Endothelial cell of umbilical vein (primary cell): ENCODE measurements at regions not wholly inside any gene's neighbourhood (a gene's known extent, or its start where the extent isn't known, plus 50 kb on each side); places are given as distances from the start of the nearest gene placed in this dataset.

Source experiments
- BruUV-seq: library from RNA; stranded (reverse); fragments of 400-500 nt; replicated peaks from 2 replicates; lab custom pipeline; 2021; lab: Mats Ljungman, UMichigan
- CTCF ChIA-PET: fragments of 300-600, 350-600 bp; sonication (Branson Sonifier 250); formaldehyde crosslinking; loops from one replicate; lab custom pipeline; 2021; ENCODE audit warnings: antibody characterized with exemption, inconsistent platforms; lab: Charles Lee
- POLR2A ChIA-PET: fragments of 300-600, 350-600 bp; sonication (Branson Sonifier 250); formaldehyde crosslinking; loops from one replicate; lab custom pipeline; 2021; ENCODE audit warnings: antibody characterized with exemption, inconsistent platforms; lab: Charles Lee
- DNase-seq: peaks from one replicate; pipeline ENCODE4 v3.0.0-alpha.2; 2011; ENCODE audit warnings: low read depth, low spot score
- FAIRE-seq: peaks from 2 replicates; lab custom pipeline; 2011; peaks lifted over from hg19 to GRCh38; lab: Jason Lieb, UNC
- H2AFZ ChIP-seq: 2 replicates; pipeline ENCODE4 v1.6.0; 2012; ENCODE audit warnings: low read depth, low read length, control low read depth, inconsistent platforms
- H3K27ac ChIP-seq: 2 replicates; pipeline ENCODE4 v1.5.1; 2011; ENCODE audit warnings: low read depth, mild to moderate bottlenecking, control low read depth, low read length, moderate library complexity; ENCODE audit not compliant: insufficient read depth
- H3K27me3 ChIP-seq, 2 experiments: 2 replicates each; pipeline versions ENCODE4 v1.6.0 to v1.6.1; 2011; ENCODE audit warnings: low read length in 2 of 2, mixed read lengths in 1 of 2; ENCODE audit not compliant: control insufficient read depth in 2 of 2, insufficient read depth in 2 of 2
- H3K36me3 ChIP-seq, 2 experiments: 2 replicates in 1 of 2; 3 replicates in 1 of 2; pipeline ENCODE4 v1.5.1; 2011; ENCODE audit warnings: low read length in 2 of 2, mild to moderate bottlenecking in 1 of 2, moderate library complexity in 1 of 2; ENCODE audit not compliant: control insufficient read depth in 2 of 2, insufficient read depth in 2 of 2; ENCODE audit errors: extremely low read depth in 1 of 2
- H3K4me1 ChIP-seq: 3 replicates; pipeline ENCODE4 v1.5.1; 2011; ENCODE audit warnings: mild to moderate bottlenecking, low read length; ENCODE audit not compliant: control insufficient read depth, insufficient read depth; ENCODE audit errors: extremely low read depth
- H3K4me2 ChIP-seq: 2 replicates; pipeline ENCODE4 v1.6.1; 2011; ENCODE audit warnings: low read length, control low read depth, mixed read lengths; ENCODE audit not compliant: insufficient read depth
- H3K4me3 ChIP-seq, 3 experiments: fragments of 200-600 bp in 1 of 3; sonication (generic), shearing (Covaris generic) in 1 of 3; replicated peaks in 1 of 3; 2 replicates each; pipeline ENCODE4 v1.5.1; 2011 to 2016; ENCODE audit warnings: control low read depth in 3 of 3, low read length in 3 of 3, mild to moderate bottlenecking in 2 of 3, inconsistent platforms in 1 of 3, low read depth in 1 of 3, moderate library complexity in 1 of 3; ENCODE audit not compliant: insufficient read depth in 1 of 3
- H3K79me2 ChIP-seq: 2 replicates; pipeline ENCODE4 v1.6.0; 2012; ENCODE audit warnings: low read length, inconsistent platforms; ENCODE audit not compliant: control insufficient read depth, insufficient read depth
- H3K9ac ChIP-seq: replicated peaks from 2 replicates; pipeline ENCODE3; 2011; ENCODE audit warnings: low read length, control low read depth; ENCODE audit not compliant: insufficient read depth; ENCODE audit errors: extremely low read depth
- H3K9me1 ChIP-seq: replicated peaks from 3 replicates; pipeline ENCODE4 v1.6.0; 2011; ENCODE audit warnings: mild to moderate bottlenecking, low read length; ENCODE audit not compliant: control insufficient read depth, insufficient read depth; ENCODE audit errors: extremely low read depth
- H3K9me3 ChIP-seq: replicated peaks from 2 replicates; pipeline ENCODE4 v1.5.1; 2012; ENCODE audit warnings: low read length, inconsistent platforms; ENCODE audit not compliant: control insufficient read depth, insufficient read depth
- H4K20me1 ChIP-seq: replicated peaks from 2 replicates; pipeline ENCODE3; 2011; ENCODE audit warnings: mild to moderate bottlenecking, low read length; ENCODE audit not compliant: control insufficient read depth, insufficient read depth; ENCODE audit errors: extremely low read depth
- FOS ChIP-seq: IDR thresholded peaks from 2 replicates; pipeline ENCODE4 v1.6.1; 2011; ENCODE audit warnings: mild to moderate bottlenecking, low read length, moderate library complexity, borderline replicate concordance; ENCODE audit not compliant: insufficient read depth
- GATA2 ChIP-seq: IDR thresholded peaks from 2 replicates; pipeline ENCODE4 v1.7.0; 2011; ENCODE audit warnings: low read depth, mild to moderate bottlenecking, moderate library complexity, mixed read lengths, low read length; ENCODE audit not compliant: insufficient read length, insufficient read depth
- MAX ChIP-seq: IDR thresholded peaks from 2 replicates; pipeline ENCODE4 v1.6.1; 2011; ENCODE audit not compliant: insufficient read depth, insufficient read length
- MYC ChIP-seq: IDR thresholded peaks from one replicate; pipeline ENCODE4 v1.6.1; 2011; ENCODE audit warnings: mild to moderate bottlenecking, low read depth, low read length
- POLR2A ChIP-seq: IDR thresholded peaks from 2 replicates; pipeline ENCODE4 v1.6.1; 2012; ENCODE audit warnings: low read depth, mild to moderate bottlenecking, control low read depth, low read length
- POLR2AphosphoS5 ChIP-seq: IDR thresholded peaks from 2 replicates; pipeline ENCODE4 v1.6.1; 2012; ENCODE audit warnings: low read depth, mild to moderate bottlenecking, control low read depth, low read length, moderate library complexity; ENCODE audit not compliant: insufficient read depth
- dilution Hi-C: fragments of 300-500 bp; cut with MboI; formaldehyde crosslinking; loops from one replicate; pipeline ENCODE4 v1.15.0; 2019; ENCODE audit warnings: low sequenced_read_pairs; ENCODE audit not compliant: extremely low pct_ligation_motif_present
- intact Hi-C: fragments of 100-400 bp; cut with micrococcal nuclease; formaldehyde crosslinking; loops from one replicate; pipeline ENCODE4 v1.10.0; 2022
- TF ChIP-seq, protein P1 (sequence below), 2 donors: IDR thresholded peaks; 1 replicate in 1 of 2; 2 replicates in 1 of 2; pipeline ENCODE4 v1.5.1; 2011; ENCODE audit warnings: low read length in 2 of 2, mild to moderate bottlenecking in 2 of 2, moderate library complexity in 2 of 2, control low read depth in 1 of 2, inconsistent platforms in 1 of 2, low read depth in 1 of 2; ENCODE audit not compliant: insufficient read depth in 1 of 2; ENCODE audit errors: extremely low read depth in 1 of 2

DNA sequence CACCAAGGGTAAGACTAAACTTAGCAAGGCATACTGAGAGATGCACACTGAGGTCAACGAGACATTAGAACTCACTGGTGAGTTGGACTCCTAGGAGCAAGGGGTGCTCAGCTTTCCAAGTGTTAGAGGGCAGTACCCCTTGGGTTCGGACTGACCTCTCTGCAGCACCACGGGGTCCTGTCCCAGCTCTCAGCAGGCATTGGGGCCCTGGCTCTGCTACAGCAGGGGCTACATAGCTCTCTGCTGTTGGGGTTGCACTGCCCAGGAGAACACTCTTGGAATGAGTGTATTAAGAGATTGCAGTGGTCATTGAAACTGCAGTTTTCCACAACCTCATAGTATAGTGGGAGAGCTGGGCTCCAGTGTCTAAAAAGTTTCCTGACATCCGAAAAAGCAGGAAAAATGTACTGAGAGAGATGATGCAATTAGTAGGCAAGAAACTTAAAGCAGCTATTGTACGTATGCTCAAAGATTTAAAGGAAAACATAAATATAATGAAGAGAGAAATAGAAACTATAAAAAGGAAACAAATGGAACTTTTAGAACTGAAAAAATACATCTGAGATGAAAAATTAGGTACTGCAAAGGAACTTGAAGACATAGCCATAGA, 132.5 kb upstream of the MAX start:
- no peaks in the 10 kb centered on the region for H3K9me3 ChIP-seq
- no peaks in the 10 kb centered on the region for H3K79me2 ChIP-seq
- ChIA-PET CTCF (no interaction called here), POLR2A (no interaction called here)
- H3K4me2 ChIP-seq, result no peak overlapping the region
- no peaks in the 10 kb centered on the region for H3K36me3 ChIP-seq
- peaks cover 38% of the 10 kb centered on the region for H3K4me1 ChIP-seq
- no peak for DNase-seq
- BruUV-seq, result no TSS peak
- no peaks in the 10 kb centered on the region for H3K9me1 ChIP-seq
- dilution Hi-C loops (no loop called here), intact Hi-C loops (no loop called here)
- FAIRE-seq, result no peak
- H4K20me1 ChIP-seq, result no peaks in the 10 kb centered on the region
- no peak overlapping the region for H3K9ac ChIP-seq
- H3K27me3 ChIP-seq, result no peaks in the 10 kb centered on the region
- TF ChIP-seq POLR2AphosphoS5 (no peak), GATA2 (no peak), FOS (no peak), MYC (no peak), POLR2A (no peak), MAX (no peak)
- TF ChIP-seq, protein P1, sequence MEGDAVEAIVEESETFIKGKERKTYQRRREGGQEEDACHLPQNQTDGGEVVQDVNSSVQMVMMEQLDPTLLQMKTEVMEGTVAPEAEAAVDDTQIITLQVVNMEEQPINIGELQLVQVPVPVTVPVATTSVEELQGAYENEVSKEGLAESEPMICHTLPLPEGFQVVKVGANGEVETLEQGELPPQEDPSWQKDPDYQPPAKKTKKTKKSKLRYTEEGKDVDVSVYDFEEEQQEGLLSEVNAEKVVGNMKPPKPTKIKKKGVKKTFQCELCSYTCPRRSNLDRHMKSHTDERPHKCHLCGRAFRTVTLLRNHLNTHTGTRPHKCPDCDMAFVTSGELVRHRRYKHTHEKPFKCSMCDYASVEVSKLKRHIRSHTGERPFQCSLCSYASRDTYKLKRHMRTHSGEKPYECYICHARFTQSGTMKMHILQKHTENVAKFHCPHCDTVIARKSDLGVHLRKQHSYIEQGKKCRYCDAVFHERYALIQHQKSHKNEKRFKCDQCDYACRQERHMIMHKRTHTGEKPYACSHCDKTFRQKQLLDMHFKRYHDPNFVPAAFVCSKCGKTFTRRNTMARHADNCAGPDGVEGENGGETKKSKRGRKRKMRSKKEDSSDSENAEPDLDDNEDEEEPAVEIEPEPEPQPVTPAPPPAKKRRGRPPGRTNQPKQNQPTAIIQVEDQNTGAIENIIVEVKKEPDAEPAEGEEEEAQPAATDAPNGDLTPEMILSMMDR (IDR thresholded peaks at IDR 0.05; ENCODE audit: extremely low read depth in 1 of 2, insufficient read depth in 1 of 2, low read depth in 1 of 2, low read length in 2 of 2), result no peak
- H2AFZ ChIP-seq, result no peak overlapping the region
- H3K27ac ChIP-seq, result no peak overlapping the region
- H3K4me3 ChIP-seq, result no peak overlapping the region
